SK-N-DZ (cell line): ENCODE measurements at regions not wholly inside any gene's neighbourhood (a gene's known extent, or its start where the extent isn't known, plus 50 kb on each side); places are given as distances from the start of the nearest gene placed in this dataset.
"Not testable (repeated sequence)": the region's sequence is repeated elsewhere in the genome, so short reads cannot be mapped to it uniquely, and the experiment has no call there.

ENCODE experiments used
- DNase-seq: peaks from one replicate; pipeline ENCODE4 v3.0.0-alpha.2; 2015; ENCODE audit warnings: low spot score

DNA sequence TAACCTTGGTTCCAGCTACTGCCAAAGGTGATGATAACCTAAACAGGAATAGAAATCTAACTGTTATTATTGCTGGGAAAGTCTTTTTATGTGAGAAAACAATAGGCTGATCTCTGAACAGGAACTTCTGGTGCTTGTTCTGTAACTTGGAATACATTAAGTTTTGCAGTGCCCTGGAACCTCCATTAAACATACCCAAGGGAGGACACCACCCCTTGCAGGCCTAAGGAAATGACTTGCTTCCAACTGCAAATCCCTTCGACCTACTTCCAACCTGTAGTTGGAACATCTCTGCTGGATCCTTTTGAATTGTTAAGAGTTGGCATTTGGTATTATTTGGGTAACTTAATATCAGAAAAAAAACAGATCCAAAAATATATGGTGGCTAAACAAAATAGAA lies 188.4 kb upstream of the API5 start:
- DNase-seq = no peak

- DNase-seq = no peak
These were observed 187.4 kb upstream of the API5 start for GRCh38 chr11:43124272-43124935.

GRCh38 chr11:43129329-43129728 lies 182.5 kb upstream of the API5 start:
- no peak for DNase-seq

DNA sequence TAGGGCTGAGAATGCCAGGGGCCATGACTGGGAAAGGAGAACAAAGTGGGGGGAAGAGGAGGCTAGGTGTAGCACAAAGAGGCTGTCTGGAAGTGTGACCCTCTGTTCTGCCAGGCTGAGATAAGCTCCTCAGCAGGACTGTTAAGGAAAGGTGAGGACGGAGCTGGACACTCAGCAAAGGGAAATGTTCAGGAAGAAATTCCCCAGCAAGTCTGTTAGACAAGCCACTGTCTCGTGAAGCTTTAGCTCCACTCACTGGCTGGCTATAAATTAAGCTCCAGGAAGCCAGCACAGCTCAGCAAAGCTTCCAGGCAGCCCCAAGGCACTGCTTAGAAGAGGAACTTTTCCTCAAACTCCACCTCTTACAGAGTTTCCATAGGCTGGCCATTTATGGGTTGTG lies 181.2 kb upstream of the API5 start:
- peak; percentile 47 for DNase-seq

DNA sequence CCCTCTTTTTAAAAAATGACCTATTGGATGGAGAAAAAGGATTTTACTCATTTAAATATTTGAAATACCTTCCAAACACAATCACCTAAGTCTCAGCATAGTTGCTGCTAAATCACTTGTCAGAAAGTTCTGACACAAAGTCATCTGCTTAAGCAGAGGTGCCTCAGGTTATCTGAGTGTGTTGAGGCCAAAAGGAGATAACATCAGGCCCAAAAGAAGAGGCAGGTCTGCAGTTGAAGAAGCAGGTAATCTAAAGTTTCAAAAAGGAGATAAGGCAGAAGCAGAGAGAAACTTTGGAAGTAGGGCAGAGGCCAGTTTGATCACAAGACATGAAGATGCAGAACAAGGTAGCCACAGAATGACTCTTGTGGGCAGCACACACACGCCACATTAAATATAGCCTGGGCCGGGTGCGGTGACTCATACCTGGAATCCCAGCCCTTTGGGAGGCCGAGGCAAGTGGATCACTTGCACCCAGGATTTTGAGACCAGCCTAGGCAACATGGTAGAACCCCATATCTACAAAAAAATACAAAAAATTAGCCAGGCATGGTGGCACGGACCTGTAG lies 175.7 kb upstream of the API5 start:
- no peak for DNase-seq

DNA sequence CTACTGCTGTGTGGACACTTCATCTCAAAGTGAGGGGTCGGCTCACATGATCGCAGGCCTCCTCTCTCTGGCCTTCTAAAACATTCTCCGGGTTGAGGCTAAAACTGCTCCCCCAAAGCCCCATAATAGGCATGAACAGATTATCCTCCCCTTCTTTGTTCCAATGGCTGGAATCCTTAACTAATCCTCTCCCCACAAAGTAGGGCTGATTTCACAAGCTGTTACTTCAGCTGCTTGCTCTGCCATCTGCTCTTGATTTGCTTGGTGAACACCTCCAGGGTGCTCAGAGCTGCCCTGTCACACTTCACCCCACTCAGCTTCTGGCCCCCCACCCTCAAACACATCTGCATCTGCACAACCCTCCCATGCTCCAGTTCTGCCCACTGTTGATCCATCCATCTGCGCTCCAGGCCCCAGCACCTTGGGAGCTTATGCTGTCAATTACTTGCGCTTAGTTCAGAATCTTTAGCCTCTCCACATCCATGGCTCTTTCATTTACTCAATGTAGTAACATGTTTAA lies 173.1 kb upstream of the API5 start:
- no peak for DNase-seq

DNA sequence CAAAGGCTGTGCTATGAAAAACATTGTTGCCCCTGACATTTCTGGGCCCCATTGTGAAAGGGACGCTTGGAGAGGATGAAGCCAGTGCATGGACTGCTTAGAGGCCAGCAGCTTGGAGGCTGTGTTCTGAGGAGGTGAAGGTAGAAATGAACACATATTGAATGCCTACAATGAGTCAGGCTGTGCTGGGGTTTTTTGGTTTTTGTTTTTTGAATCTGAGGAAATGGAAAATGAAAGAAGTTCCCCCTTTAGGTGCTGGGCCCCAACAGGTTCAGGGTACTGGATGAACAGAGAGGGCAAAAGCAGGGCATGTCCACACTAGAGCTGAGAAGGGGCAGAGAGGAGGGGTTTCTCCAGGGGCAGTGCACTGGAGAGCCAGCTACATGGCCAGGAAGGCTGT lies 166.1 kb upstream of the API5 start:
- DNase-seq = no peak

- DNase-seq = no peak
These were observed 161.1 kb upstream of the API5 start for GRCh38 chr11:43150697-43151096.

DNA sequence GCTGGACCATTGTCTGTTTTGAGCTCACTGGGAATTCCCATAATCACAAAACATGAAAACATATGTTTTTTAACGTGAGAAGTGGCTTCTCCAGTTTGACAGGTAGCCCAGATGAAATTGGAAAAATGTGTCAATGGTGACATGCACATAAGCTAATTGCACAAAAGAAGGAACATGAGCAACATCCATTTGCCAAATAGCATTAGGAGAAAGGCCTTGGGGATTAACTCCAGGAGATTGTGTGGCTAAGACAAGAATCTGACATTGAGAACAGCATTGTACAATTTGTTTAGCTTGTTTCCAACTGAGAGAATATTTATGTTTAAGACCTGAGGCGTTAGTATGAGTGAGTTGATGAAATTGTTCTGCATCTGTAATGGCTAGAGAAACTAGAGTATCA lies 147.0 kb upstream of the API5 start:
- no peak for DNase-seq

DNA sequence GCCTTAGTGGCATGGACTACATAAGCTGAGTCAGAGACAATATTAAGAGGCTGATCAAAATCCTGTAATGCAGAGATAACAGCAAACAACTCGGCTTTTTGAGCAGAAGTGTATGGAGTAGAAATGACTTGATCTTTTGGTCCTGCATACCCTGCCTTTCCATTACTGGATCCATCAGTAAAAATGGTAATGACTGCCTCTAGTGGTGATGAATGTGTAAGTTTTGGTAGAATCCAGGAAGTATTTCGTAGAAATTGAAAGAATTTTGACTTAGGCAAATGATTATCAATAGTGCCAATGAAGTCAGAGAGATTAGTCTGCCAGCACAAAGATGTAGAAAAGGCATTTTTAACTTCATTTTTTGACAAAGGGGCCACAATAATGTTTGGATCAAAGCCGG lies 146.4 kb upstream of the API5 start:
- DNase-seq = not testable (repeated sequence)

- not testable (repeated sequence) for DNase-seq
These were observed 143.6 kb upstream of the API5 start for GRCh38 chr11:43168241-43168640.

- no peak for DNase-seq
These were observed 139.3 kb upstream of the API5 start for GRCh38 chr11:43172477-43172876.

DNA sequence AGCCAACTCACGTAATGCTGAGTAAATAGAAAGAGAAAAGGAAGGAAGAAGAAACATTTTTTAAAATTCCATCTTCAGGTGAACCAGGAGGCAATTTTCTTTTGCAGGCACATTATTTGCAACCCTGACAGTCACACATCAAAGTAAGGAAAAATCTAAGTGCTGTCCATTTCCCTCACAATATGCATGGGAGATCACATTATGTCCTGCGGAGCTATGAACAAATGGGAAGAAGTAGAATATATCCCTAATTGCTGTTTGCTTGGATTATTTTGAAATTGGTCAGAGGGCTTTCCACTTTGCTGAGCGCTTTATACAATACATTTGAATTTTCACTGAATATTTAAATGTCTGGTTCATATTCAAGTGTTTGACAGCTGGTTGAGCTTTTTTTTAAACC lies 133.8 kb upstream of the API5 start:
- DNase-seq = no peak

GRCh38 chr11:43194459-43194858 lies 117.3 kb upstream of the API5 start:
- not testable (repeated sequence) for DNase-seq

- DNase-seq = no peak
These were observed 114.4 kb upstream of the API5 start for GRCh38 chr11:43197379-43197778.

DNA sequence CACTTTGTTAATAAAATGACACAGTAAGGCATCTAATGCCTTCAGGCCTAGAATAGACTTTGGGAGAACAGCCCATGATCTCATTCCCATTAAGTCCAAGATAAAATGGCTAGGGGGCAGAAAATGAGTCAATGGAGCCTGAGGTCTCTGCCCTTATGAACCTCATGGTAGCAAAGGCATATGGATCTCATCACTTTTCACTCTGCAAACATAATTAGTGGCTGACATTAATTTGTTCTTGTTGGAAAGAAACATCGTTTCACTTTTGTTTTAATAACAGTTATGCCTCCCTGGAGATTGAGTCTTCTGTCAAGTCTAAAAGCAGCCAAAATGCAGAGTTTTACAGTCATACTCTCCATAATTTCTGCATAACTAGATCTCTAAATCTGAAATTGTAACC lies 111.8 kb upstream of the API5 start:
- peak; percentile 84 for DNase-seq

DNA sequence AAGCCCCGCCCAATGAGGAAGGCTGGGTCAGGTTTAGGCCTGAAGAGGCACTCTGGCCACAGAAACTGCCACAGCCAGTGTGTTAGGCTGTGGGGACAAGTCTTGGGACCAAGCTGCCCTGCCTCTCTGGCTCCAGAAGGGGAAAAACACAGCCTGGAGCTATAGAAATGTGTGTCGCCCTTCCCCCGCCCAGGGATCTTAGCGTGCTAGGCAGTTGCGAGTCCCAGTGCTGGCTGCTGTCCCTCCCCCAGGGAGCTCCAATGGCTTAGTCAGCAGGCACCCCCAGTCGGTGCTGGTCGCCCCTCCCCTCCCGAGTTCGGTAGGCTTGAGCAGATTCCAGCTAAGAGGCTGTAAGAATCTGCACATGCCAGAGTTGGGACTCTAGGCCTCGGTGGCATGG lies 99.5 kb upstream of the API5 start:
- no peak for DNase-seq

DNA sequence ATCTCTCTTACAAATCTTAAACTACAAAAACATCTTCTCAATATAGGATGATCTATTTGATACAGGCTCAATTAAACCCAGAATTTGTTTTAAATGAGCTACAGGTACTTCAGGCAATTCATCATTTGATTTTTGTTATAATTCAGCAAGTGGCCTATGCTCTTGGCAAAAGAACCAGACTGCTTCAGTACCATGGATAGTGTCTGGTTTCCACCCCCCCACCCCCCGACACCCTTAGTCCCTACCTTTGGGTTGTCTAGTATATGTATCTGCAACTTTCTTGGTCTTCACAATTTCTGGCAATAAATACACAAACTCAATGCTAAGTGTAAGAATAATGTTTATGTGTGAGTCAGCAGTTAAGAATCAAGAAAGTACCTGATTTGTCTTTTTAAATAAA lies 97.3 kb upstream of the API5 start:
- DNase-seq = no peak

- DNase-seq = no peak
These were observed 93.9 kb upstream of the API5 start for GRCh38 chr11:43217849-43218248.

- DNase-seq = no peak
These were observed 89.6 kb upstream of the API5 start for GRCh38 chr11:43222215-43222614.

GRCh38 chr11:43223026-43223425 lies 88.8 kb upstream of the API5 start:
- DNase-seq = no peak

DNA sequence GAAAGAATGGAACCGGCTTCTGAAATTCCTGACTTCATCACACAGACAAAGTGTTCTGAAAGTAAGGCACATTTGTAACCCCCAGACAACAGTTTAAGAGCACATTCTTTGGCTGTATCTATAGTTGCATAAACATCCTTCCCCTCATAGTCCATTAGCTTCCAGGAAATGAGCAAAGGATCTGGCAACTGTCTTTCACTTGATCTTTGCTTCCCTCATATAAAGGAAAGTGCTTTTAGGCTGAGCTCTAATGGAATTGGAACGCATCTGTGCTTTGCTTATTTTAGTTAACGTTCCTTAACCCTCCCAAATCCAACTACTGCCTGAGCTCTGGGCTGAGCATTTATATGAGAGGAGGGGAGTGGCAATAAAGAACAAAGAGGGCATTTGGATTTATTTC lies 76.9 kb upstream of the API5 start:
- peak; percentile 6 for DNase-seq

DNA sequence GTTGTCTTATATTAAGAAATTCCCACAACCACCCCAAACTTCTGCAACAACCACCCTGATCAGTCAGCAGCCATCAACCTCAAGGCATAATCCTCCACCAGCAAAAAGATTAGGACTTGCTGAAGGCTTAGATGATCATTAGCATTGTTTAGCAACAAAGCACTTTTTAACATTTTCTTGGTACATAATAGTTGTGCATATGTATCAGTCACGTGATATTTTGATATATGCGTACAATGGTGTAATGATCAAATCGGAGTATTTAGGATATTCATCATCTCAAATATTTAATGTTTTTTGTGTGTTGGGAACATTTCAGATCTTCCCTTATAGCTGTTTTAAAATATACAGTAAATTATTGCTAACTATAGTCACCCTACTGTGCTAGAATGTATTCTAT lies 73.5 kb upstream of the API5 start:
- DNase-seq = no peak

DNA sequence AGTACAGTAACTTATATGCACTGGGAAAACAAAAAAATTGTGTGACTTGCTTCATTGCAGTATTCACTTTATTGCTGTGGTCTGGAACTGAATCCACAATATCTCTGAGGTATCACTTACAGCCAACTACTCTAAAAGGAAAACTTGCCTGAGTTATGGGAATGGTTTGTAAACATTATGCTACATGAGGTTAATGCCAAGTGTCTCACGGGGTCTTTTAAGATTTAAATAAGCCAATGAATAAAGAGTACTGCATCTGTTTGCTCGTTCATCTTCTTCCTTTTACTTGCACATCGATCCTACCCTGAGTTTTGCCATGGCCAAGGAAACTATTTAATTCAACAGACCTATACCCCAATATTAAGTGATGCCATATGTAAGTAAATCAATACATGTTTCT lies 72.0 kb upstream of the API5 start:
- no peak for DNase-seq
